Ovary (tissue), 7 donors: ENCODE measurements at regions not wholly inside any gene's neighbourhood (a gene's known extent, or its start where the extent isn't known, plus 50 kb on each side); places are given as distances from the start of the nearest gene placed in this dataset.
"Not testable (repeated sequence)": the region's sequence is repeated elsewhere in the genome, so short reads cannot be mapped to it uniquely, and the experiment has no call there.

Source experiments
- DNase-seq, 5 donors: peaks; one replicate each; pipeline ENCODE4 v3.0.0-alpha.2; 2019 to 2020
- H3K27ac ChIP-seq, 2 donors: fragments of 200-600 bp; one replicate each; pipeline versions ENCODE4 v1.5.1 to v1.8.0; 2019 to 2022
- H3K27me3 ChIP-seq: fragments of 200-600 bp; one replicate; pipeline ENCODE4 v1.8.0; 2022
- H3K36me3 ChIP-seq: fragments of 200-600 bp; sonication (generic); one replicate; pipeline ENCODE4 v1.5.1; 2019
- H3K4me1 ChIP-seq: one replicate; pipeline ENCODE4 v1.8.1; 2013; ENCODE audit warnings: mild to moderate bottlenecking, moderate library complexity; ENCODE audit not compliant: insufficient read depth
- H3K4me3 ChIP-seq: fragments of 200-600 bp; sonication (generic); one replicate; pipeline ENCODE4 v1.5.1; 2017
- H3K9me3 ChIP-seq, 2 donors: fragments of 200-600 bp in 1 of 2; sonication (generic) in 1 of 2; one replicate each; pipeline versions ENCODE4 v1.5.1 to v1.8.1; 2013 to 2019; ENCODE audit warnings: mild to moderate bottlenecking in 1 of 2, moderate library complexity in 1 of 2
- EP300 ChIP-seq: sonication (generic); formaldehyde crosslinking; IDR thresholded peaks from one replicate; pipeline ENCODE4 v1.6.1; 2017; ENCODE audit warnings: antibody characterized with exemption
- POLR2A ChIP-seq: fragments of 450-650 bp; IDR thresholded peaks from one replicate; pipeline ENCODE4 v1.6.1; 2017; ENCODE audit warnings: antibody characterized with exemption, mild to moderate bottlenecking, moderate library complexity
- WGBS, 3 donors: extraction: QIAGEN DNeasy Blood & Tissue Kit in 1 of 3; methylation state at CpG; one replicate each; pipeline versions ENCODE4 v1.1.5 to v1.1.7; 2013 to 2017; 5-methylcytosine and 5-hydroxymethylcytosine counted together
- intact Hi-C, 4 donors: fragments of 100-400 bp; cut with DNase I; formaldehyde crosslinking; loops; one replicate each; pipeline versions ENCODE4 v1.11.0 to v1.15.1; 2022 to 2023
- TF ChIP-seq, protein P1 (sequence below), 3 donors: fragments of 450-650 bp in 2 of 3; fragments of 200-600 bp in 1 of 3; IDR thresholded peaks; one replicate each; pipeline versions ENCODE4 v1.5.1 to v1.8.0; 2016 to 2022; ENCODE audit warnings: antibody characterized with exemption in 3 of 3, mild to moderate bottlenecking in 1 of 3
- donor health status: DM: no; HTN: no; CAD: no; lungs with moderate emphysema.
- donor health status: DM: no; HTN: no; CAD: no.
- donor health status: Bipolar disorder and iron deficiency.
- donor health status: DM: no; HTN: no; CAD: no.
- donor health status: DM: yes; HTN: yes; CAD: no.

DNA sequence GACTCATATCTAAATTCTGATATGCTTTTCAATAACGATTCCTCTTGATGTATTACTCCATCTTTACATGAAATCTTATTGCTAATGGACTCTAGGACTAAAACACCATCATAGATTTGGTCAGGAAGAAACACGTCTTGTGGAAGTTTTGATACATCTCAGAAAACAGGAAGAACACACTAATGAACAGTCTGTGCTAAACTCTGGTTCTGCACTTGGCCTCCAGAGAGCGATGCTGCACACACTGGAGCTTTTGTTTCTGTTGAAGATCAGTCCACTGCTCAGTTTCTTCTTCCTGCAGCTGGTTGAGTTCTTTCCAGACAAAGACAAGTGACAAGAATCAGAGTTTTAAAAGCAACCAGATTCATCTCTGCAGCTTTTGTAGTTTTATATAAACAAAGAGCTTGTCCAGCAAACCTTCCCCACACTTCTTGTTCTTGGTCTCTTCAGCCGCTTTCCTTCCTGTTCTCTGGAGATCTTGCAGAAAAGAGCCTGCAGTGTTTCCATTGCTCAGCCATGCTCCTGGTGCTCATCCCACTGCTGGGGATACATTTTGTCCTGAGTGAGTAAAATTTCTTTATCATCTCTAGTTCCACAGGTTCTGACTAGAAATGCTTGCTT lies 229.1 kb upstream of the OR4E1 start:
- no peaks in the 10 kb centered on the region for H3K27me3 ChIP-seq
- TF ChIP-seq, protein P1, sequence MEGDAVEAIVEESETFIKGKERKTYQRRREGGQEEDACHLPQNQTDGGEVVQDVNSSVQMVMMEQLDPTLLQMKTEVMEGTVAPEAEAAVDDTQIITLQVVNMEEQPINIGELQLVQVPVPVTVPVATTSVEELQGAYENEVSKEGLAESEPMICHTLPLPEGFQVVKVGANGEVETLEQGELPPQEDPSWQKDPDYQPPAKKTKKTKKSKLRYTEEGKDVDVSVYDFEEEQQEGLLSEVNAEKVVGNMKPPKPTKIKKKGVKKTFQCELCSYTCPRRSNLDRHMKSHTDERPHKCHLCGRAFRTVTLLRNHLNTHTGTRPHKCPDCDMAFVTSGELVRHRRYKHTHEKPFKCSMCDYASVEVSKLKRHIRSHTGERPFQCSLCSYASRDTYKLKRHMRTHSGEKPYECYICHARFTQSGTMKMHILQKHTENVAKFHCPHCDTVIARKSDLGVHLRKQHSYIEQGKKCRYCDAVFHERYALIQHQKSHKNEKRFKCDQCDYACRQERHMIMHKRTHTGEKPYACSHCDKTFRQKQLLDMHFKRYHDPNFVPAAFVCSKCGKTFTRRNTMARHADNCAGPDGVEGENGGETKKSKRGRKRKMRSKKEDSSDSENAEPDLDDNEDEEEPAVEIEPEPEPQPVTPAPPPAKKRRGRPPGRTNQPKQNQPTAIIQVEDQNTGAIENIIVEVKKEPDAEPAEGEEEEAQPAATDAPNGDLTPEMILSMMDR (IDR thresholded peaks at IDR 0.05) = no peak
- TF ChIP-seq POLR2A = no peak
- no peak for TF ChIP-seq EP300
- no peaks in the 10 kb centered on the region for H3K4me1 ChIP-seq

DNA sequence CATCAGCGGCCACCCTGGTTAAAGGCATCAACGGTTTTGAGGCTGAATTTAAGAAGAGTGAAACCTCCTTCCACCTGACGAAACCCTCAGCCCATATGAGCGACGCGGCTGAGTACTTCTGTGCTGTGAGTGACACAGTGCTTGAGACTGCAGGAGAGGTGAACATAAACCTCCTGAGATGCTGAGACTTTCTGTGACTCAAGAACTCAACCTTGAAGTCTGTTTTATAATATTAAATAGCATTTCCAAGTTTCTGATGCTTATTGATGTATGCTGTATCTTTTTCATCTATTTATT lies 221.2 kb upstream of the OR4E1 start:
- H3K4me1 ChIP-seq, H3K4me3 ChIP-seq, H3K27me3 ChIP-seq, intact Hi-C loops, DNase-seq, H3K36me3 ChIP-seq, H3K27ac ChIP-seq, H3K9me3 ChIP-seq: not testable (repeated sequence)
- whole genome bisulfite sequencing, 3 donors = 79 to 84% (median 81%) methylated on average over 6 of the region's 6 CpGs

More for the DNA sequence above, 229.1 kb upstream of the OR4E1 start:
- Histone ChIP-seq H3K36me3 (no peaks in the 10 kb centered on the region), H3K9me3 (no peaks in the 10 kb centered on the region), H3K4me3 (no peak overlapping the region), H3K27ac (no peak overlapping the region)
- DNase-seq = no peak
- WGBS, 3 donors = 64 to 80% (median 77%) methylated on average over 4 of the region's 4 CpGs
- intact Hi-C loops = no loop called here

DNA sequence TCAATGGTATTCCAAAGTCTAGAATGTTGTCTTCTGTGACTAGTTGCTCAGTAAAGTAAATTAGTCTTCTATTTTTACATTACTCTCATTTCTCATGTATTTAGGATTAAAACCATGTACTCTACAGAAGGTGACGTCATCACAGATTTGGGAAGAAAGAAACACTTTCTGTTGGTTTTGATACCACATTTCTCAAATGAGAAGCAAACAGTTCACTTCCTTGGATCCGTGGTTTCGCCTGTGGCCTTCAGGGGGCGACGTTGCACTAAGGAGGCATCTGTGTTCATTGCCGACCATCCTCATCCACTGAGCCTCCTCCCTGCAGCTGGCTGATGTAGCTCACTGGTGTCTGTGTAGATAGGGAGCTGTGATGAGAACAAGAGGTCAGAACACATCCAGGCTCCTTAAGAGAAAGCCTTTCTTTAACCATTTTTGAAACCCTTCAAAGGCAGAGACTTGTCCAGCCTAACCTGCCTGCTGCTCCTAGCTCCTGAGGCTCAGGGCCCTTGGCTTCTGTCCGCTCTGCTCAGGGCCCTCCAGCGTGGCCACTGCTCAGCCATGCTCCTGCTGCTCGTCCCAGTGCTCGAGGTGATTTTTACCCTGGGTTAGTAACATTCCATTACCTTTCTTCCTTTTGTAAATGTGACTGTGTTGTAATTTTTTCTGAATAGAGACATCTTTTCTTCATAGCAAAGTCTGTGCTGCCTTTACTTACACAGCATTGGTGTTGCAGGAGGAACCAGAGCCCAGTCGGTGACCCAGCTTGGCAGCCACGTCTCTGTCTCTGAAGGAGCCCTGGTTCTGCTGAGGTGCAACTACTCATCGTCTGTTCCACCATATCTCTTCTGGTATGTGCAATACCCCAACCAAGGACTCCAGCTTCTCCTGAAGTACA lies 220.6 kb upstream of the OR4E1 start:
- DNase-seq = no peak
- no peaks in the 10 kb centered on the region for H3K4me1 ChIP-seq
- TF ChIP-seq, protein P1 (IDR thresholded peaks at IDR 0.05) = no peak
- no peak for TF ChIP-seq EP300
- no peak for TF ChIP-seq POLR2A
- WGBS, 3 donors = 43 to 50% (median 44%) methylated on average over 13 of the region's 13 CpGs
- no peak overlapping the region for H3K4me3 ChIP-seq
- no peak overlapping the region for H3K27ac ChIP-seq
- no peaks in the 10 kb centered on the region for H3K36me3 ChIP-seq
- no peaks in the 10 kb centered on the region for H3K9me3 ChIP-seq
- intact Hi-C loops = no loop called here
- no peaks in the 10 kb centered on the region for H3K27me3 ChIP-seq

DNA sequence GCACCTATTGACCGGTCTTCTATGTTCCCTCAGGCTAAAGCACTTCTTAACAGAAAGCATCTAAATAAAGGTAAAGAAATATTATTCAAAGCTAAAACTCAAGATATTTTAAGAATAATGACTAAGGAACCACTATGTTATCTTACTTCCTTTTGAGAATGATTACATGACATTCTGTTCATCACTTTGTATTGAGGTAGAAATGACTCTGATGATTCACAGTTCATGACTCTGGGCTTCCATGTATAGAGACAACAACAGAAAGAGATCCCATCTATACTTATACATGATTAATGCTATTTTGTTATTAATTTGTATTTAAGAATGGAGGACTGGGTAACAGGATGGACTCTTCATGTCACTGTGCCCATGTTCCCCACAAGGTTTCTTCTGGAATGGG lies 218.3 kb upstream of the OR4E1 start:
- Histone ChIP-seq H3K4me1 (no peaks in the 10 kb centered on the region), H3K27me3 (no peaks in the 10 kb centered on the region), H3K36me3 (no peaks in the 10 kb centered on the region), H3K27ac (no peak overlapping the region), H3K9me3 (no peaks in the 10 kb centered on the region), H3K4me3 (no peak overlapping the region)
- no peak for DNase-seq
- 95 to 96% (median 96%) methylated on average over 1 of the region's 1 CpG for WGBS, 3 donors
- TF ChIP-seq EP300 (no peak), POLR2A (no peak)
- TF ChIP-seq, protein P1 (IDR thresholded peaks at IDR 0.05) = no peak
- intact Hi-C loops = no loop called here

DNA sequence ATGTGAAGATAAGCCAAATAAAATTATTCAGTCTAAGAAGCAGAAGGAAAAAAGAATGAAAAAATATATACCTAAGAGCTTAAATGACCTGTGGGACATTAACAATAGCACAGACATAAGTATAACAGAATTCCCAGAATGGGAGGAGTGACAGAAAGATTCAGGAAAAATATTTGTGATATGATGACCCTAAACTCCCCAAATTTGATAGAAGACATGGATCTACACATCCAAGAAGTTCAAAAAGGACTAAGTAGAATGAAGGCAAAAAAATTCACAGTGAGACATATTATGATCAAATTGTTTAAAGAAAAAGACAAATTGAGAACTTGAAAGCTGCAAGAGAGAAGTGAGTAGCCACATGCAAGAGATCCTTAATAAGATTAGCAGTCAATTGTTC lies 211.4 kb upstream of the OR4E1 start:
- Histone ChIP-seq H3K9me3 (no peaks in the 10 kb centered on the region), H3K36me3 (no peaks in the 10 kb centered on the region), H3K27ac (no peak overlapping the region), H3K27me3 (no peaks in the 10 kb centered on the region), H3K4me1 (no peaks in the 10 kb centered on the region), H3K4me3 (no peak overlapping the region)
- DNase-seq = no peak
- intact Hi-C loops = no loop called here
- TF ChIP-seq, protein P1 (IDR thresholded peaks at IDR 0.05) = no peak
